ENCODE measurements at regions not wholly inside any gene's neighbourhood (a gene's known extent, or its start where the extent isn't known, plus 50 kb on each side); places are given as distances from the start of the nearest gene placed in this dataset.

- H3K27me3 Mint-ChIP-seq, result peaks cover 2% of the 10 kb centered on the region
- no peak for DNase-seq
- no peaks in the 10 kb centered on the region for H3K36me3 Mint-ChIP-seq (ENCODE audit: low read depth)
- no peak overlapping the region for H3K4me3 Mint-ChIP-seq
- TF ChIP-seq, protein P1, sequence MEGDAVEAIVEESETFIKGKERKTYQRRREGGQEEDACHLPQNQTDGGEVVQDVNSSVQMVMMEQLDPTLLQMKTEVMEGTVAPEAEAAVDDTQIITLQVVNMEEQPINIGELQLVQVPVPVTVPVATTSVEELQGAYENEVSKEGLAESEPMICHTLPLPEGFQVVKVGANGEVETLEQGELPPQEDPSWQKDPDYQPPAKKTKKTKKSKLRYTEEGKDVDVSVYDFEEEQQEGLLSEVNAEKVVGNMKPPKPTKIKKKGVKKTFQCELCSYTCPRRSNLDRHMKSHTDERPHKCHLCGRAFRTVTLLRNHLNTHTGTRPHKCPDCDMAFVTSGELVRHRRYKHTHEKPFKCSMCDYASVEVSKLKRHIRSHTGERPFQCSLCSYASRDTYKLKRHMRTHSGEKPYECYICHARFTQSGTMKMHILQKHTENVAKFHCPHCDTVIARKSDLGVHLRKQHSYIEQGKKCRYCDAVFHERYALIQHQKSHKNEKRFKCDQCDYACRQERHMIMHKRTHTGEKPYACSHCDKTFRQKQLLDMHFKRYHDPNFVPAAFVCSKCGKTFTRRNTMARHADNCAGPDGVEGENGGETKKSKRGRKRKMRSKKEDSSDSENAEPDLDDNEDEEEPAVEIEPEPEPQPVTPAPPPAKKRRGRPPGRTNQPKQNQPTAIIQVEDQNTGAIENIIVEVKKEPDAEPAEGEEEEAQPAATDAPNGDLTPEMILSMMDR (IDR thresholded peaks at IDR 0.05), result no peak
- ATAC-seq, result no peak
- intact Hi-C loops (cut with micrococcal nuclease), result no loop called here
- no peaks in the 10 kb centered on the region for H3K4me1 Mint-ChIP-seq (ENCODE audit: low read depth)
- no peak overlapping the region for H3K27ac Mint-ChIP-seq
- CTCF ChIA-PET, result no interaction called here
- no peaks in the 10 kb centered on the region for H3K9me3 Mint-ChIP-seq
- POLR2A ChIA-PET, result no interaction called here
Measured at GRCh38 chr21:43312751-43313169, 114.2 kb downstream of the SIK1 start.

- ATAC-seq (no peak), DNase-seq (no peak)
- Mint-ChIP-seq H3K27ac (no peak overlapping the region), H3K4me1 (ENCODE audit: low read depth) (peaks cover 3% of the 10 kb centered on the region), H3K27me3 (peaks cover 2% of the 10 kb centered on the region), H3K36me3 (ENCODE audit: low read depth) (no peaks in the 10 kb centered on the region), H3K4me3 (no peak overlapping the region), H3K9me3 (no peaks in the 10 kb centered on the region)
- ChIA-PET POLR2A (no interaction called here), CTCF (no interaction called here)
- TF ChIP-seq, protein P1 (IDR thresholded peaks at IDR 0.05), result no peak
- intact Hi-C loops (cut with micrococcal nuclease), result no loop called here
Measured at GRCh38 chr21:43312011-43312410, 114.9 kb downstream of the SIK1 start.

DNA sequence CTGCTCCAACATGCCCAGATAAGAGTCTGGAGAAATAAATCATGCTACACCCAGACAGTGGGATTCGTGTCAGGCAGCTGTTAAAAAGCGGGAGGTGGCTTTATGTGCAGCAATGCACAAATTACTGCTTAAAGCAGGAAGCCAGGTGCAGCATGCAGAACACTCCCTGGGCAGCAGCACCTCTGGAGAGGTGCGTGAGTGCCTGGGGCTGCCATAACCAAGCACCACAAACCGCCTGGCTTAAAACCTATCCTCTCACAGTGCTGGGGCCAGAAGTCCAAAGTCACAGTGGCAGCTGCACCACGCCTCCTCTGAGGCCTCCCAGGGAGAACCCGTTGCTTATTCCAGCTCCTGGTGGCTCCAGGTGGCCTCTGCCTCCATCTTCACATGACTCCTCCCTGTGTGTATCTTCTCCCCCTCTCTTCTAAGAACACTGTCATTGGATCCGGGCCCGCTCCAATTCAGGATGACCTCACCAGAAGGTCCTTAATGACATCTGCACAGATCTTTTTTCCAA is 115.6 kb downstream of the SIK1 start:
- intact Hi-C loops (cut with micrococcal nuclease), result no loop called here
- ATAC-seq (no peak), DNase-seq (no peak)
- H3K4me3 Mint-ChIP-seq, result no peak overlapping the region
- no peak overlapping the region for H3K27ac Mint-ChIP-seq
- H3K27me3 Mint-ChIP-seq, result peaks cover 2% of the 10 kb centered on the region
- H3K4me1 Mint-ChIP-seq (ENCODE audit: low read depth), result peaks cover 3% of the 10 kb centered on the region
- ChIA-PET POLR2A (no interaction called here), CTCF (no interaction called here)
- H3K36me3 Mint-ChIP-seq (ENCODE audit: low read depth), result no peaks in the 10 kb centered on the region
- TF ChIP-seq, protein P1 (IDR thresholded peaks at IDR 0.05), result no peak
- H3K9me3 Mint-ChIP-seq, result no peaks in the 10 kb centered on the region

GRCh38 chr21:43308815-43309283 is 118.1 kb downstream of the SIK1 start:
- Mint-ChIP-seq H3K27me3 (no peaks in the 10 kb centered on the region), H3K4me1 (ENCODE audit: low read depth) (peaks cover 3% of the 10 kb centered on the region), H3K27ac (no peak overlapping the region), H3K36me3 (ENCODE audit: low read depth) (no peaks in the 10 kb centered on the region), H3K9me3 (no peaks in the 10 kb centered on the region), H3K4me3 (no peak overlapping the region)
- intact Hi-C loops (cut with micrococcal nuclease), result no loop called here
- ATAC-seq, result no peak
- ChIA-PET POLR2A (no interaction called here), CTCF (no interaction called here)
- no peak for DNase-seq
- TF ChIP-seq, protein P1 (IDR thresholded peaks at IDR 0.05), result no peak

DNA sequence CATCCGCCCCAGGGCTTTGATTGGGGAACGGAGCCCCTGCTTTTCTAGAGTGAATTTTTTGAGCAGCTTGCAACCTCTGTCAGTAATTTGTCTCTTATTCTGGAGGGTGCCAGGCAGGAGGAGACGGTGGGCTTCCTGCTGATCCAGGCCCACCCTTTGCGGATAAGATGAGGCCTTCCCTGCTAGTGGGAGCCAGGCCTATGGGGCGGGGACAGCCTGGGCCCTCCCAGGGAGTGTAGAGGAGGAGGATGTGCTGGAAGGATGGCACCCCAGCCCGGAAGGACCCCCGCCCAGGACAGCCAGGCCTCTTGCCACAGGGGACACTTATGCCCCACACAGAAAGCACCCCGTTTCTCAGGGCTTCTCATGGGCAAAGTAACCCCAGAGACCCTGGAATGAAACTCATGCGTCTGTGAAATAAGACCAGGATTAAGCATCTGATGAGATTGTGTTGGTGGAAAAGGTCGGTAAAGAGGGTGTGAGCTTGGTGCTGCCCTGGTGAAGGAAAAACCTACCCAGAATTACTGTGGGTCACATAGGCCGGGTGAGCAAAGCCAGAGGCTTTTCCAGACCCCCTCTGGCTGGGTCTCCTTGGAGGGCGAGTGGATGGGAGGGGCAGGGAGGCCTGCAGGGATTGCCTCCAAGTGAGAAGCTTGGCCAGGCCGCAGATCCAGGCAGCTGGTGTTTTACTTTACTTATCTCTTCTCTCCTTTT is 118.7 kb downstream of the SIK1 start:
- H3K36me3 Mint-ChIP-seq (ENCODE audit: low read depth), result no peaks in the 10 kb centered on the region
- ATAC-seq, result no peak
- H3K27ac Mint-ChIP-seq, result no peak overlapping the region
- H3K4me3 Mint-ChIP-seq, result no peak overlapping the region
- DNase-seq, result no peak
- intact Hi-C loops (cut with micrococcal nuclease), result no loop called here
- H3K4me1 Mint-ChIP-seq (ENCODE audit: low read depth), result peaks cover 3% of the 10 kb centered on the region
- ChIA-PET CTCF (no interaction called here), POLR2A (no interaction called here)
- no peaks in the 10 kb centered on the region for H3K27me3 Mint-ChIP-seq
- TF ChIP-seq, protein P1 (IDR thresholded peaks at IDR 0.05), result no peak
- H3K9me3 Mint-ChIP-seq, result no peaks in the 10 kb centered on the region

All from activated CD8-positive, alpha-beta T cell treated with anti-CD3 and anti-CD28 coated beads for 36 hours (primary cell).